Renal pelvis (tissue), 1 donor: ENCODE measurements at regions not wholly inside any gene's neighbourhood (a gene's known extent, or its start where the extent isn't known, plus 50 kb on each side); places are given as distances from the start of the nearest gene placed in this dataset.
"Not testable (repeated sequence)": the region's sequence is repeated elsewhere in the genome, so short reads cannot be mapped to it uniquely, and the experiment has no call there.

Experiments
- DNase-seq: peaks from one replicate; pipeline ENCODE4 v3.0.0-alpha.2; 2013

DNA sequence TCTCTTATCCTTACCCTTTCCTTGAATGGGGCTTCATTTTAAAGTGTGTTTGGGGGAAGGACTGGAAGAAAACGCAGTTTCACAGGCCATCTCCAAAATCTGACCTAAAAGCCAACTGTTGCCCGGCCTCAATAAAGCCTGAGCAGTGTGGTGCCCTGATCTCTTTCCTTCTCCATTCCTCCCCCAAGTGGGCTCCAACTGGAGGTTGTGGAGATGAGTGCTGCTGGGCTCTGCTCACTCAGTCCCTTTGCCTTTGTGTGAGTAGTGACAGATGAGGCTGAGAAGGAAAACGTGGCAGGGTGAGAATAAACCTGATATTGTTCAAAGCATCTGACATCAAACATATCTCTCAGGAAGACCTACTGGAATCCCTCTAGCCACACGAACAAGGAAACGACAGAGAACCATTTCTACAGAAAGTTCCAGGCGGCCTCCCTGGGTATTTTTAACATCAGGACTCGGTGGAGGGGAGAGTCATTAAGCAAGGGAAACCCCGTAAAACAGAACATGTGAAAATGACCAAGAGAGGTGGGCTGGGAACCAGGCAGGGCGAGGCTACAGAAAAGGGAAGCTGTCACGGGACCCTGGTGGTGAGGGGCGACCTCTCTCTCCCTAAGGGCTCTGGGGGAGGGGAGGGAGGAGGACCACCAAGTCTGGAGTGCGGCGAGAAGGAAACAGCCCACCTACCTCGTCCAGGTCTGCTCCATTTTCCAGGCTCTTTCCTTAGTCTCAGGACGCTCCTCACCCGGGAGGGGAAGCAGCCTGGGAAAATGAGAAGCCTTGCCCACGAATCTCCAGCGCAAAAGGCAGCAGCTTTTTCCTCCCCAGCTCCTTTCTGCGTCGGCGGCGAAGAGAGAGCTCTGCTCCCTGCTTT, 59.1 kb upstream of the NBPF26 start:
- DNase-seq = not testable (repeated sequence)

- DNase-seq = not testable (repeated sequence)
Measured at GRCh38 chr1:120665250-120665577, 58.5 kb upstream of the NBPF26 start.

DNA sequence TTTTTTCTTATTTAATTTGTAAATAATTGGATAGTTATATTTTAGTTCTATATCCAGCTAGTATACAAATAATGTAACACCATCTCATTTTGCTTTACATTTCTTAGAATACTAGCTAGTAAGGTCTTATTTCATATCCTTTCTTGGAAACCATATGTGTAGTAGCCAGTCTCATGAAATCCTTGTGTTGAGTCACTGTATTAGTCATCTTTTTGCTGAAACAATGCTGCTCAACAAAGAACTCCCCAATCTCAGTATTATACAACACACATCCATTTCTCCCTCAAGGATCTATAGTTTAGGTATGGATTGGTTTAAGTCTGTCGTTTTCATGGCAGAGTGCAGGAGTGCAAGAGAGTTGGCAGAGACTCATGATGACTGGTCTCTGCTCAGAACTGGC, 55.6 kb upstream of the NBPF26 start:
- DNase-seq = not testable (repeated sequence)
